ENCODE measurements at regions not wholly inside any gene's neighbourhood (a gene's known extent, or its start where the extent isn't known, plus 50 kb on each side); places are given as distances from the start of the nearest gene placed in this dataset.
"Not testable (repeated sequence)": the region's sequence is repeated elsewhere in the genome, so short reads cannot be mapped to it uniquely, and the experiment has no call there.

- DNase-seq = no peak
Measured at GRCh38 chr6:27805347-27805746, 106.8 kb downstream of the OR2B2 start.

- no peak for DNase-seq
Measured at GRCh38 chr6:27804851-27805250, 107.3 kb downstream of the OR2B2 start.

GRCh38 chr6:27800731-27801373 lies 111.3 kb downstream of the OR2B2 start:
- DNase-seq = no peak

- no peak for DNase-seq
Measured at GRCh38 chr6:27797960-27798359, 114.2 kb downstream of the OR2B2 start.

GRCh38 chr6:27796736-27797481 lies 115.3 kb downstream of the OR2B2 start:
- DNase-seq = not testable (repeated sequence)

GRCh38 chr6:27795697-27796494 lies 116.3 kb downstream of the OR2B2 start:
- peak; percentile 53 for DNase-seq

GRCh38 chr6:27791182-27791943 lies 120.8 kb downstream of the OR2B2 start:
- DNase-seq = peak; percentile 75

- DNase-seq = not testable (repeated sequence)
Measured at GRCh38 chr6:27788376-27788775, 123.8 kb downstream of the OR2B2 start.

GRCh38 chr6:27786048-27786447 lies 126.1 kb downstream of the OR2B2 start:
- DNase-seq = no peak

GRCh38 chr6:27785294-27785693 lies 126.9 kb downstream of the OR2B2 start:
- DNase-seq = no peak

GRCh38 chr6:27782748-27783147 lies 129.4 kb downstream of the OR2B2 start:
- no peak for DNase-seq

GRCh38 chr6:27778625-27779417 lies 133.4 kb downstream of the OR2B2 start:
- no peak for DNase-seq

GRCh38 chr6:27777614-27778355 lies 134.4 kb downstream of the OR2B2 start:
- DNase-seq = no peak

GRCh38 chr6:27777126-27777525 lies 135.1 kb downstream of the OR2B2 start:
- DNase-seq = no peak

- no peak for DNase-seq
Measured at GRCh38 chr6:27776504-27776903, 135.7 kb downstream of the OR2B2 start.

- DNase-seq = no peak
Measured at GRCh38 chr6:27775796-27776184, 136.4 kb downstream of the OR2B2 start.

- not testable (repeated sequence) for DNase-seq
Measured at GRCh38 chr6:27775138-27775795, 136.9 kb downstream of the OR2B2 start.

- DNase-seq = not testable (repeated sequence)
Measured at GRCh38 chr6:27774264-27774600, 138.0 kb downstream of the OR2B2 start.

GRCh38 chr6:27773542-27774263 lies 138.5 kb downstream of the OR2B2 start:
- DNase-seq = not testable (repeated sequence)
